Stimulated activated naive CD4-positive, alpha-beta T cell (primary cell): ENCODE measurements at regions not wholly inside any gene's neighbourhood (a gene's known extent, or its start where the extent isn't known, plus 50 kb on each side); places are given as distances from the start of the nearest gene placed in this dataset.

ENCODE experiments used
- DNase-seq, 6 experiments: peaks; one replicate each; lab custom pipeline; 2025; lab: John Stamatoyannopoulos, UW

DNA sequence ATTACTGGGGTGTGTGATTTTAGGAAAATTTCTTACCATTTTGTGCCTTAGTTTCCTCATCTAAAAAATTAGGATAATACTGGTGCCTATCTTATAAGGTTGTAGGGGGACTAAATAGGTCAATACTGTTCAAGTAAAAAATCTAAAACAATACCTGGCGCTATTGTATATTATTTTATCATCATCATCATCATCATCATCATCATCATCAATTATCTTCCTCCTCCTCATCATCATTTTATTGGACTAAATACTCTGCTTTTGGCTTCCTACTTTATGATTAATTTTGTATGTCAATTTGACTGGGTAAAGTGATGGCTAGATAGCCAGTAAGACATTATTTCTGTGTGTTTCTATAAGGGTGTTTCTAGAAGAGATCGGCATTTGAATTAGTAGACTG is 435.5 kb downstream of the DHX35 start:
- no peak for DNase-seq

DNA sequence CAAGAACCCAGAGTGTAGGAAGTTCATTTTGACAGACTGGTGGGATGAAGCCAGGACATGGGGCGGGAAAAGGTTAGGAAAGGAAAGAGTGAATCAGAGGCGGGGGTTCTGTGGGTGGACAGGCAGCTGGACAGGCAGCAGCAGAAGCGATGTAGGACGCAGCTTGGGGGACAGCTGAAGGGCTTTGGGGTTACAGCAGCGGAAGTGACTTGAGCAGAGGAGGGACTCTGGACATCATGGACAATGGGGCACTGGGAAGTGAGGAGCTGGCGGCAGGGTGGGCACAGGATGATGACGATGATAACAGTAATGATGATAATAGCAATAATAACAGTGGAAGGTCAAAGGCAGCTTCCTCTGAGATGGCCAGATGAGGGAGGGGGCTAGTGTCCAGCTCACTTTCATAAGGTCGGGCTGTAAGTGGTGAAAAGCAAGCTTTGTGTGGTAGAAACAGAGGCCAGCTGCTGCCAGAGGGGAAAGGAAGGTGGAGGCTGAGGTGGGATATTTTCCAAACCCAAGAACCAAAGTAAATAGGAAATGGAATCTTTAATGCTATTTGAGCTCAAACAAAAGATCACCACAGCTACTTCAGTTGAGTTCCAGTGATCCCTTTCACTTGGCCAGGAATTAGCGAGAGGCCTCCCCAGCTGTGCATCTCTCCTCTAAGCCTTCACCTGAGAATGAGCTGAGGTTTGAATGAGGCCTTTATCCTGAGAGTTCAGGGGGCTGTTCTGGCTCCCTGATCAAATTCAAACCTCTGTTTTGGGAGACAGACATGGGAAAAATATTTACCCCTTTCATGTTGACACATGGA is 433.5 kb downstream of the DHX35 start:
- DNase-seq = no peak

DNA sequence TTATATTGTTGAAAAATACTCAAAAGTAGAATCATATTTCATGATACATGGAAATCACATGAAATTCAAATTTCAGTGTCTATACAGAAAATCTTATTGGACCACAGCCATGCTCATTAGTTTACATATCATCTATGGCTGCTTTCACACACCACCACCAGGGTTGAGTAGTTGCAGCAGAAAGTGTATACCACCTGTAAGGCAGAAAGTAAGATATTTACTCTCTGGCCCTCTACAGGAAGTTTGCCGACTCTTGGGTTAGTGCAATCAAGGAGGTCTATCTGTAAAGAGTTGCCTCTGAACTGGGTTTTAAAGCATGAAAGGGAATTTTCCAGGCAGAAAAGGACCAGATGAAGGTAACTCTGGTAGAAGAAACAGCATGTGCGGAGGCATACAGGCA is 432.3 kb downstream of the DHX35 start:
- DNase-seq = no peak

DNA sequence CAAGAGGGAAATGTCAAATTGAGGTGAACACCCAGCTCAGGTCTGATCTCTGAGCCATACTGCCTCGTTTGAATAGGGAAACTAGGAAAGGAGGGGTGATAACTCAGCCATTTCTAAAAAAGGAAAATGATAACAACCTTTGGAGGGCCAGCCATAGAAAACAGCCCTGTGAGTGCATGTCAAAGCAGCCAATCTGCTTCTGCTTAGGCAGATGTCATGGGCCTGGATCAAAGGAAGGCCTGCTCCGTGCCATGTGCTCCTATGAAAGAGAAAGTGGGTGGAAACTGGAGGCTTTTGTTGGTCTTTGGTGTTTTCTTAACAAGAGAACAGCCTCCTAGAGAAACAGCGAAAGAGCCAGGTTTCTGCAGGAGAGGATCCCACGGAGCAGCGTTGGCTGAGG is 428.0 kb downstream of the DHX35 start:
- DNase-seq = no peak

DNA sequence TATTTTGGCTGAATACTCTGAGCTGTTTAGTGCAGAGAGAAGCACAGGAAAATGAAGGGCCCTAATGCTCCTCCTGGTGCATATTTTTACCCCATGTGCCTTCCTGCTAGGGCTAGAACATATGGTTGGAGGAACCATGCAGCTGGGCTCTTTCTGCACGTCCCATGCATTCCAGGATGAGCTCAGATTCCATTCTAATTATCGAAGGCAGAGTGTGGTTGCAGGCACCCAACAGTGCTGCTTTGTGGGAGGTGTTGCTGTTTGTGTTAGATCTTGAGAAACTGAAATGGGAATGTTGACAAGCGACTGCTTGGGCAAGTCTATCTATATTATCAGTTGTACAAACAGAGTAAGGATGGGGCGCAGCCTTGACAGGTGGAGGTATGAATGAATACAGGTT is 419.5 kb downstream of the DHX35 start:
- no peak for DNase-seq

DNA sequence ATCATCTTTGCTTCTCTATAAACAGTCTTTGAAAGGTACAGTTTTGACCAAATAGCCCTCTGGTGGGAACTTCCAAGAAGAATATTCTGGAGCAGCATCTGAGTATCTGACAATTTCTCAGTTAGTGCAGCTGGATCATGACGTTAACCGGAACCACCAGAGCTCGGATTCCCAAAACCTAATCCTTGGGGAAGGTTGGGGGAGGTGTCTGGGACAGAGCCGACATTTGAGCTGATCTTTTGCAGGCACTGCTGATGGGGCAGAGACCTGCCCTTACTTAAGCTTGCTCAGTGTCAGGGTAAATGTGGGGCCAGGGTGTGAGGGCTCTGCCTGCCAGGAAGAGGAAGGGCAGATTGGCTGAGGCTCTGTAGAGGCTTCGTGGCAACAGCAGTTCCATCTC is 416.6 kb downstream of the DHX35 start:
- no peak for DNase-seq

DNA sequence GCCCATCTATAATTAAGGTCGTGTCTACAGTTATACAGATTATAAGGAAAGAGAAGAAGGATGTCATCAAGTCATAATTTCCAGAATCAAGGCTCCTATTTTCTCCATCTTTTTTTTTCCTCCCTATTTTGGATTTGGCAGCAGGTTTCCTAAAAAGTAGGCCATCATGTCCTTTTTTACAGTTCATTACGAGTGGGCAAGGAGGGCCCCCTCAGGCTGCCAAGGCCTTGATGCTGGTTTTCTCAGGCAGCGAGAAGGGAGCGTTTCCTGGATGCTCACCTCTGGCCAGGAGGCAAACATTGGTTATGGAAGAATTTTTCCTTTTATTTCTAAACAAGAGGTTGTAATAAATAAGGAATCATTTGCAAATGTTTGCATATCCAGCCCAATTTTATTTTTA is 414.6 kb downstream of the DHX35 start:
- no peak for DNase-seq

DNA sequence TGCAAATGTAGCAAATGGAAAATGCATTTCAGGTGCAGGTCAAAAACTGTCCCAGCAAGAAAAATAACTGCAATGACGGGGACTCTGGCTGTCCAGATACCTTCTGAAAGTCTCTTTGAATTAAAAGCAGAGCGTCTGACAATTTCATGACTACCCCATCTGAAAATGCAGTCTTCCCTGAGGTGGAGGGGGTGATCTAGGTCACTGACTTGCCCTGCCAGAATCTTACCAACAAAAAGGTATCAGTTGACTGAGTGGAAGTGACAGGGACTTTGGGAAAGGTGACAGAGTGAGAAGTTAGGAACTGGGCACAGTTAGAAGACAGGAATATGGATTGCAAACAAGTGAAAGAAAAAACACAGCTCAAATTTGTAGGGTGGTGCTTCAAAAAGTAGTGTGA is 402.2 kb downstream of the DHX35 start:
- DNase-seq = no peak

DNA sequence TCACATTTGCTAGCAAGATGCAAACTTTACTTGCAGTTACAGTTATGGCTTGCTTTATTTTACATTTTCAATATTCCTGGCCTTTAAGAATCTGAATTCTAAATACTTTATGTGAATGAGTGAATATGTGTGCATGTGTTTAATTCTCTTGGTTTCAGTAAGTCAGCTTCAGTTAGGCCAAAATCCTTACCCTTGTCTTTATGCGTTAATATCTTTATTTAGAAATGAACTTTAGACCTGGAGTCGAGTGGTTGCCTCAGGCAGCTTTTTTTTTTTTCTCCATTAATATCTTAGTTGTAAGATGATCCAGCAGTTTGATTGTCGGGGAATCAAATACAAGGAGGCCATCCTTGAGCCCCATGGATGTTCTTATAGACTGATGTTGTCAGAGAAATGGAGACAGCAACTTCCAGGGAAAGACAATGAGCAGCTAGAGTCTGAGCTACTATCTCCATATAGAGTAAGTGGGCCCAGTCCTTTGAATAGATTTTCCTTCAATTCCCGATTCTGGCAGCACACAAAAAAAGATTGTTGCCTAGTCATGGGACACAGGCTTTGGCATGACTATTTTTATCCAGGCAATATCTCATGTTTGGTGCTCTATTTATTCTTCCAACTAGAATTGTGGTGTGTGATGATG is 398.0 kb downstream of the DHX35 start:
- DNase-seq = no peak

DNA sequence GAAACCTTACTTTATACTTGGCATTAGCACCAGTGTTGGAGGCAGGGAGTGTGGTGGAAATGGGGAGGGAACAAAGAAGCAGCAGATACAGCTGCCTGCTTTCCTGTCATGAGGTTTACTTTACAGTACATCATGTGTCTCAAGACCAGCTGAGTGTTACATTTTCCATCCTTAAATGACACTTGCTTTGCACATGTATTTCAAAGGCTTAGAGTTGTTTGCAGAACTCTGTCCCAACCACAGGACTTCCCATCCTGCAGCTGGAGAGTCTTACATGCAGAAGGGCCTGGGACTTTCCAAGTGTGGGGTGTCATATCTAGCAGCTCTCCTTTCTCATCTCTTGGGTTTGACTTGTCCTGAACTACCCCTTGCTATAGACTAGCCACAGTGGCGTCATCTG is 395.9 kb downstream of the DHX35 start:
- DNase-seq = no peak

DNA sequence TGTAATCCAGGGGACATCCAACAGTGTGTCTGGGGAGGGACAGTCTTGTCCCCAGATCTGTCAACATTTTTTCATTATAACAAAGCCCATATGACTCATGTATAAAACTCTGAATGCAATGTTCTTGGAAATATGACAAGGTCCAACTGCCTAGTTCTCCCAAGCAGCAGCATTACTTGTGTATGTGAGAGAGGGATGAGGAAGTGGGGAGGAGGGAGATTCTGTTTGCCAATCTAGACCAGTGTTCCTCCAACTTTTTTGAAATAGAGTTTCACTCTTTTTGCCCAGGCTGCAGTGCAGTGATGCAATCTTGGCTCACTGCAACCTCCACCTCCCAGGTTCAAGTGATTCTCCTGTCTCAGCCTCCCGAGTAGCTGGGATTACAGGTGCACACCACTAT is 394.8 kb downstream of the DHX35 start:
- no peak for DNase-seq

DNA sequence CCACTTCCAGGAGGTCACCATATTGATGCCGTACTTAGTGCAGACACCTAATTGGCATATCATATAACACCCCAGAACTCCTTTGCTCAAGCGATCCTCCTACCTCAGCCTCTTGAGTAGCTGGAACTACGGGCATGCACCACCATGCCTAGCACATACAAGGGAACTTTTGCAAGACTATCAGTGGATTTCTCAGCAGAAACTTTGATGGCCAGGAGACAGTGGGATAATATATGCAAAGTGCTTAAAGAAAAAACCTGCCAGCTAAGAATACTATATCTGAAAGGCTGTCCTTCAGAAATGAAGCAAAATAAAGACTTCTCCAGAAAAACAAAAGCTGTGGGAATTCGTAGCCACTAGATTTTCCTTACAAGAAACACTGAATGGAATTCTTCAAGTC is 387.1 kb downstream of the DHX35 start:
- DNase-seq = no peak

DNA sequence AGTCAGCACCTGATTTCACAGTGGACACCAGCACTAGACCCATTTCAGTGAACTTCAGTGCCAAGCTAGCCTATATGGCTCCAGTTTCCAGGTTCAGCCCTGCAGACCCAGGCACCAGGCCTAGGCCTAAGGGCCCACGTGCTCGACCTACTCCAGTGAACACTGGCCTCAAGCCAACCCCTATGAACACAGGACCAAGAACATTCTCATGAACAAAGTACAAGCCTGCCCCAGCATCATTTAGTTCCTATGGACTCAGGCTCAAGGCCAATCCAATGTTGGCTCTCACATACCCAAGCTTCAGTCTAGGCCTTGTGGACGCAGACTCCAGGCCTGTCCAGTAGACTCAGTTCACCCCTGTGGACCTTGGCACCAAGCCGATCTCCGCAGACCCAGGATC is 385.5 kb downstream of the DHX35 start:
- no peak for DNase-seq

DNA sequence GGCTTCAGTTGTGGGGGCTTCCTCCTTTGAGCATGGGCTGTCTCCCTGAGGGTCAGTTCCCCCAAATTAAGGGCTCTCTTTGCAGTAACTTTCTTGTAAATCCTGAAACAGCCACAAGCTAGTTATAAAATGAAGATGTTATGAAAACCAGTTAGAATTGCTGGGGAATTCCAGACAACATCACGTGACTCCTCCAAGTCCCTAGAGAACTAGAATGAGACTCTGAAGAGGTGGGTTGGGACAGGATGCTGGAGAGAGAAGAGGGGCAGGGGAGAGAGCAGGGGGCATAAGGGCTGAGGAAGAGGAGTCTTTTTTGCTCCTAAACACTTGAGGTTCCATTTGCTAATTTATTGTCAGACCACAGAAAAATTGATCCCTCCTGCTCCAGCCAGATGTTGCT is 380.3 kb downstream of the DHX35 start:
- no peak for DNase-seq

DNA sequence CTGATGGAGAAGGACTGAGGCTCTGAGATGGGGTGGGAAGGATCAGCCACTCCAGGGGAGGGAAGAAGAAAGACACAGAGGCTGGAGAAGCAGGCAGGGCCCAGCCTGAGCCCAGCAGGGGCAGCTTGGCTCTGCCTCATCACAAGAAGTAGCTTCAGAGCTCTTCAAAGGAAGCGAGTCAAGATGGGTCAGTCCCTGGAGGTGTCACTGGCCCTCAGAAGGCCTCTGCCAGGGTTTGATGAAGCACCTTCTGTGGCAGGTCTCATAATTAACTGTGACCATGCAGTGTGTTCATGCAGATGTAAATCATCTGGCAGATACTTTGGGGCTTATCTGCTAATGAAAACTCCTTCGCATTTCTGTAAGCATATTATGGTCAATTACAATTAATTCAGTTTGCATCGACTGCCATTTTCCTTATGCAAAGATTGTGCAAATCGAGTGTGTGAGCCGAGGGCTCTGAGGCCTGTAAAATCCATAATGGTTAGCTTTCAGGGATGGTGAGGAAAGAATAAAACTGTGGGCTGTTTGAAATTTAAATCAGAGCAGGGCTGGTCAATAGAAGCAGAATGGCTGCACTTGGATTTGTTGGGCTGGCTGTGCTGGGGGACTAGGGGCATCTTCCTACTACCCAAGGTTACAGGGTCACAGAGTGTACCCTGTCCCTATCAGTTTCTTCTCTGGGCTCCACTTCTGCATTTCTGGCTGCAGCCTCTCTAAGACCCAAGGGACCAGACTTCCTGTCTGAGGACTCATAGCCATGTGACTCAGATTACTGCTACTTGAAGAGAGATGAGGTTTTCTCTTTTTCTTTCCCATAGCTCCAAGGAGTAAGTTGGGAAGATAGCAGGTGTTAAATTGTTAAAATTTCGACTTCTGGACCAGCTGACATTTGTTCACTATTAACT is 376.6 kb downstream of the DHX35 start:
- DNase-seq = no peak

DNA sequence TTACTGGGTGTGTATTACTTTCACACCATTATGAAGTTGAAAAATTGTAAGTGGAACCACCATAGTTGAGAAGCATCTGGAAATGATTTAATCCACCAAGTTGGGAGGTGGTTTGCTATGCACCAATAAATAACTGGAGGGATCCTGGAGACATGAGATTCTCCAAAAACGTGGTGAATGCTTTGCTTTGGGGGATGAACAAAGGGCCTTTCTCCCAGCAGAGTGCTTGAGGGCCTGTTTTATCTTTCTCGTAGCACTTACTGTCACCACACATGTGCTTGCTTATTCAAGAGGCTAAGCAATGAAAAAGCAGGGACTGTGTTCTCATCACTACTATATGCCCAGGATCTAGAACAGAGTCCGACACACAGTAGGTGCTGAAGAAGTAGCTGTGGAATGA is 371.1 kb downstream of the DHX35 start:
- DNase-seq = no peak

DNA sequence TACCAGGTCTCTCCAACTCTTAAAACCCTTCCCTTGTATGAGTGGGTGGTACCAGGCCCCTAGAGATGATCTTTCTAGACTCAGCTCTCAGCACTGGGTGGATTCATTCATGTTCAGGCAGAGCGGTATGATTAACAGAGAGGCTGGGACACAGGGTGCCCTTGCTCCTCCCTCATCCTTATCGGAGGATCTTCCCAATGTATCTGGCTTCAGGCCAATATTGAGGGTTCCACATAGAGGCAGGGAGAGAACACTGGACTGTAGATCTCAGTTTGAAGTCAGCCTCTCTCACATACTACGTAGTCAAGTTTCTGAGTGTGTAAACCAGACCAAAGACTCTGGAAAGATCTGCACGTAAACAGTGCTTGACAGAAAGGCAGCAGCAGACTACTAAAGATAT is 366.2 kb downstream of the DHX35 start:
- DNase-seq = no peak

DNA sequence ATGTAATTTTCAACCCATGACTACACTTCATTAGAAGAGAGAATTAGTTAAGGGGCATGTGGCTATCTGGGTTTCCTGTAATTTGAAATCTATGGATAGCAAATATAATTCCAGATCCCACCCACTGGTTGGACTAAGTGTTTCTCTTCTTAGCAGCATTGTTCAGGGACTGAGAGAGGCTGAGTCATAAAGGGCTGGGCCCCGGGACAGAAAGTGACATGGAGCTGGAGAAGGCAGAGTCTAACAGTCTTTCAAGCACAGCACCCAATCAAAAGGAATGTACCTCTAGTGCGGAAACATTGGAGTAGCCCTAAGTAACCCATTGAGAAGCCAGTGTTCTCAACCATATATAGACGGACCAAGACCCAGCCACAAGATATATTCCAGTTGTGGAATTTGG is 363.9 kb downstream of the DHX35 start:
- no peak for DNase-seq

DNA sequence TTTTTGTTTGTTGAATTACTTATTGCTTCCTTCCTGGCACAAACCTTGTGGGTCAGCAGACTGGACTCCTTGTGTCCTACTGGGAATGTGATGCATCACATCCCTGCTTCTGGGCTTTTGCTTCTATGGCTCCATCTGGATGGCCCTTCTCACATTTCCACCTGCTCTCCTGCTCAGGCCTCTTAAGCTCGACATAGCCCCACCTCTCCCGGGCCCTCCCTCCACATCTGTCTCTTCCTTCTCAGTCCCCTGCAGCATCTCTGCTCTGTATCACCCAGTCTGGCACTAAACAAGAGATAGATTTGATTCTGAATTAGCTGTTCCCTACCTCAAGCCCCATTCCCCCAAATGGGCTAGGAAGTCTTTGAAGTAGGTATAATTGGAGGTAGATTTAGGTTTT is 356.8 kb downstream of the DHX35 start:
- no peak for DNase-seq

DNA sequence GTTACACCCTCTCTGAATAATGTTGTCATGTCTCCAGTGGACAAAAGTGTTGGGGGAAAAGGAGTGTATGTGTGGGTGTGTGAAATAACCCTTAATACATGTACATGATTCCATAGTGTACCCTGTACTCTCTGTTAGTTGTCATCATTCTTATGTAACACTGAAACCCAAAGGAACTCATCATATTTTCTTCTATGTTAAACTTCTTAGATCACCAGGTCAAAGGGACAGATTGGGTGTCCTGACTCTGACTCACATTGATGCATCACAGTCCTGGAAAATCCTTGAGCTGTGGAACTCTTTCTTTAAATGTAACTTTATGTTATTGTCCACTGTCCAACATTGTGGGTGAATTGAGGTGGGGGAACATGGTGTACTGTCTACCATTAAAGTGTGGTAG is 350.5 kb downstream of the DHX35 start:
- no peak for DNase-seq

DNA sequence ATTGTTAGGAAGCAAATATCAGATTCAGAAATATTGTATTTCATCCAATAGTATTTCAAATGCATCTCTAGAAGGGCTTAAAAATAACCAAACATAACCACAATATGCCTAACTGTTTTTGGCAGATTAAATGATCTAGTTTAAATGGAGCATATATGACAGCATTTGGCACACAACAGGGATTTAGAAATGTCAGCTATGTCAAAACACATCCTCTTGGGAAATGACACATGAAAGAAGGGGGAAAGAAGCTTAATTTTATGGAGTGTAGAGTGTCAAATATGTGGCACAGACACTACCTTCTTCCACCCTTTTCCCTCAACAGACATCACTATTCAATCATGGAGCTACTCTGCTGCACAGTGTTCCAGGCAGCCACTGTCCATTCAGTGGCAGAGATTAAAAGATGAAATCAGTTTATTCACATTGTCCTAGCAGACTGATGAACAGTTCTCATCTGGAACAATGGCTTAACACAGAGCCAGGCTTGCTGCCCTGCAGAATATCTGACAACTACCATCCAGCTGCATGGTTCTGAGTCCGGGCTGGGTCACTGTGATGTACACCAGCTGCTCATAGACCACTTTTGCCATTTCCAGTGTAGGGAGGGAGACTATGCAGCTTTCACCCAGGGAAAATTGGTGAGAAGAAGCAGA is 349.8 kb downstream of the DHX35 start:
- DNase-seq = no peak

DNA sequence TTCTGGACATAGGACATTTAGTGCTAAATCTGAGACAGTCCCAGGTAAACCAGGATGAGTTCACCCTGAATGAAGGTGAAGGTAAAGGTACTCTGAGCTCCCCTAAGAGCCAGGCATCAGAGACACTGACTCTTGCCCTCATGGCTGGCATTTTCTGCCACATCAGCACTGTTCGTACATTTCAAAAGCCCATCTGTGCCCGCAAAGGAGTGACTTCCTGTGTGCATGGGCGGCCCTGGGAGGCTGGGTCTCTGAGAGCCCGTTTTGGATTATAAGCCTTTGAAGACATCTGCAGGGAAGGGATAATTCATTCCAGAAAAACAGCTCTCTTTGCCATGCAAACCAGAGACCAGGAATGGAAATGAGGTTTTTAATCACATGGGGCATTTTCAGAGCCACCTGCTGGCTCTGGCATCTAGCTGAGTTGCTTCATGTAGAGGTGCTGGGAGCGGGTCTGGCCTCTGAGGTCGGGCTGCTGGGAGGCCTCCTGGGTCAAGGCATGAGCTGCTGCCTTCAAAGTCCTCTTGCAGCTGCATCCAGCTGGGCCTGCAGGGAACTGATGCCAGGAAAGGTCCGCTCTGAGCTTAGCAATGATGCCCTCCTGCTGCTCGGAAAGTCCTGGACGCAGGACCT is 348.3 kb downstream of the DHX35 start:
- no peak for DNase-seq
